Activated naive CD8-positive, alpha-beta T cell treated with anti-CD3 and anti-CD28 coated beads, Interleukin-2, amount 10 ng/mL, durations not matched to agents 7 days and 5 days (primary cell): ENCODE measurements at regions not wholly inside any gene's neighbourhood (a gene's known extent, or its start where the extent isn't known, plus 50 kb on each side); places are given as distances from the start of the nearest gene placed in this dataset.

Experiments
- ATAC-seq: fragments of 150-1000 bp; cut with Tn5 transposase; one replicate; pipeline ENCODE4 v1.10.0; 2021; ENCODE audit warnings: low read depth, moderate library complexity
- POLR2A ChIA-PET: fragments of 350-600 bp; sonication (Branson Sonifier 250); formaldehyde crosslinking; loops from one replicate; lab custom pipeline; 2021; ENCODE audit warnings: antibody characterized with exemption; lab: Charles Lee
- DNase-seq: peaks from one replicate; pipeline ENCODE4 v3.0.0; 2021
- H3K27ac Mint-ChIP-seq: one replicate; pipeline ENCODE4 v1.8.0; 2022; ENCODE audit warnings: mild to moderate bottlenecking, mixed read lengths
- H3K27me3 Mint-ChIP-seq: one replicate; pipeline ENCODE4 v1.8.0; 2022; ENCODE audit warnings: mild to moderate bottlenecking, moderate library complexity, mixed read lengths
- H3K36me3 Mint-ChIP-seq: one replicate; pipeline ENCODE4 v1.8.0; 2021; ENCODE audit warnings: mild to moderate bottlenecking, mixed read lengths
- H3K4me1 Mint-ChIP-seq: one replicate; pipeline ENCODE4 v1.8.0; 2021; ENCODE audit warnings: mixed read lengths
- H3K4me3 Mint-ChIP-seq: one replicate; pipeline ENCODE4 v1.8.0; 2022; ENCODE audit warnings: mild to moderate bottlenecking, moderate library complexity, mixed read lengths
- H3K9me3 Mint-ChIP-seq: one replicate; pipeline ENCODE4 v1.8.0; 2021; ENCODE audit warnings: mixed read lengths

DNA sequence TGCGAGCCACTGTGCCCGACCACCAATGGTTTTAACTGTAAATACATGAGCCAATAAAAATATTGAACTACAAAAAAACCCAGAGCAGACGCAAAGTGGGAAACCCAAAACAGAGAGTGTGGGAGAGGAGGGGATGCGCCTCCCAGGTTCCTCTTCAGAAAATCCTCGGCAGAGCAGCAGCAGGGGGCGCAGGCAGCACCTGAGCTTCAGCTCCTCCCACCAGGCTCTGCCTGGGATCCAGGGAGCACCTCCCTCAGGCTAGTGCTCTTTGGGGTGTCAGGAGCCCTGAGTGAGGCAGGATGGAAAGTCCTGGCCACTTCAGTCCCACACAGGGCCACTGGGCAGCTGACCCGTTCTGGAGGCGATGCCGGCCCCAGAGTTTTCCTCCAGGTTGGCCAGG is 536.9 kb upstream of the CDH4 start:
- Mint-ChIP-seq H3K27ac (no peak overlapping the region), H3K4me1 (no peaks in the 10 kb centered on the region), H3K36me3 (no peaks in the 10 kb centered on the region), H3K9me3 (no peaks in the 10 kb centered on the region), H3K4me3 (no peak overlapping the region), H3K27me3 (peaks cover 4% of the 10 kb centered on the region)
- ATAC-seq, result no peak
- POLR2A ChIA-PET, result no interaction called here
- no peak for DNase-seq

DNA sequence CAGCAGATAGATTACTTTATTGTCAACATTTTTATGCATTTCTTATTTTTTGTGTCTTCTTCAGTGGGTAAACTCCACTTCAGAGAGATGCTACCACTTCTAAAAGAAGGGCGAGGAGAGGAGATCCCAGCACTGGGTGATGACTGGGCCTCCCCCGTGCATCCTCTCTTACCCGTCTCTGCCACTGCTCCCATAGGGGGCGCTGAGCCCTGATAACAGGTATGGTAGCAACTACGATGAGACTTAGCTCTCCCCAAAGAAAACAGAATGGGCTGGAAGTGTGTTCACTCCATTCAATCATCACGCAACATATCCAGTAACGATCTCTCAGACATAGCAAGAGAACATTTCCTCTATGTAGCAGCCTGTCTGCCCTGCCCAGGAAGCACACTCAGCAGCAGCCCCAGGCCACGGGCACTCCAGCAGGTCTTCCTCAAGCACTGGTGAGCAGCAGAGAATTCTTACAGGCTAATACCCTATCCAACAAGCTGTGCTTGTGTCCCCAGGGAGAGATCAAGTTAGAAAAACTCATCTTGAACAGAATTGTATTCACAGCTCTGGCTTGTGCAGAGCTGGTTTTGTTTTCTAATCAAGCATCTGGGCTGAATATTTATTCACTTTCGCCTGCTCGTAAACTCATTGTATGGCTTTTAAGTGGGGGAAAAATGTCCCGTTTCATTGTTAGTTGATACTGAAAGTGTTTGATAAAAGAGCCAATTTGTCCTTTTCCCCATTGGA is 533.1 kb upstream of the CDH4 start:
- Mint-ChIP-seq H3K36me3 (no peaks in the 10 kb centered on the region), H3K27me3 (peaks cover 2% of the 10 kb centered on the region), H3K27ac (no peak overlapping the region), H3K4me1 (no peaks in the 10 kb centered on the region), H3K4me3 (no peak overlapping the region), H3K9me3 (no peaks in the 10 kb centered on the region)
- DNase-seq, result no peak
- POLR2A ChIA-PET, result no interaction called here
- no peak for ATAC-seq

DNA sequence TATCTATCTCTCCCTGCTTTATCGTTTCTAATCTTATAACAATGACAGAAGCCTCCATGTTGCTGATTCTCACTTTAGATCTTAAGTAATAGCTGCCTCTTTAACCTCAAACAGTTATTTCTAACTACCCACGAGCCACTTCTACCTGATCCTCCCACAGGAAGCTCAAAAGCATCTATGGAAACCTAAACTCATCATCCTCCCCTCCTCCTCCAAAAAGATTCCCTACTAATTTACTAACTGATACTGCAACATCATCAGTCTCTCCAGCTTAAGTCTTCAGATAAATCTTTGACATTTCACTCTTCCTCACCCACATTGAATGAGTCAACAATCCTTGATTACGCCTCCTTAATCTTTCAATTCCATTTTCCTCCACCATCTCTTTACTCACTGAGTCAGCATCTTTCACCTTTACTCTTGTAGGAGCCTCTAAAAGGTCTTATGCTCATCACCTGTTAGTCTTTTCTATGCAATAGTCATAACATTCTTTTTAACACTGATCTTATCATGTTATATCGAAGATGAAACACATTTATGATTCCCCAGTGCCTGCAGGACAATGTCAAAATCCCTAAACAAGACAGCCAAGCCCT is 526.7 kb upstream of the CDH4 start:
- no peak for ATAC-seq
- Mint-ChIP-seq H3K27me3 (peaks cover 2% of the 10 kb centered on the region), H3K27ac (no peak overlapping the region), H3K36me3 (no peaks in the 10 kb centered on the region), H3K4me1 (no peaks in the 10 kb centered on the region), H3K4me3 (no peak overlapping the region), H3K9me3 (peaks cover 6% of the 10 kb centered on the region)
- POLR2A ChIA-PET, result no interaction called here
- no peak for DNase-seq

DNA sequence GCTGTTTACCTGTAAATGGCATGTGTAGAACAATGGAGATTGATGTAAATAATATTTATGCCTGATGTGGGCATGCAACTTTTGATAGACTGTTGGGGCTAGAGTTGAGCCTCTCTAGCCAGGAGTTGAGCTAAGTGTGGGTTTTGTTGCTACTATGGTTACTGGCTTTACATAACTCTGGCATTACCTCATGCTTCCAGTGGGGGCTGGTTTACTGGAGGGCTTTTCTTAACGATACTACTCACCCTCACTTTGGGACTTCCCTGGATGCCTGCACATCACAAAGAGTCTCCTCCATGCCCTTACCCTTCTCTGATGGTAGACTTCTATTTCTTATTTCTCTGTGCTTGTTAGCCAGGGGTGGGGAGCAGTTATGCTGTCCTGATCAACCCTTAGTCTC is 524.6 kb upstream of the CDH4 start:
- POLR2A ChIA-PET, result no interaction called here
- no peak overlapping the region for H3K4me3 Mint-ChIP-seq
- H3K36me3 Mint-ChIP-seq, result no peaks in the 10 kb centered on the region
- DNase-seq (no peak), ATAC-seq (no peak)
- H3K9me3 Mint-ChIP-seq, result peaks cover 6% of the 10 kb centered on the region
- peaks cover 2% of the 10 kb centered on the region for H3K27me3 Mint-ChIP-seq
- H3K4me1 Mint-ChIP-seq, result no peaks in the 10 kb centered on the region
- no peak overlapping the region for H3K27ac Mint-ChIP-seq

DNA sequence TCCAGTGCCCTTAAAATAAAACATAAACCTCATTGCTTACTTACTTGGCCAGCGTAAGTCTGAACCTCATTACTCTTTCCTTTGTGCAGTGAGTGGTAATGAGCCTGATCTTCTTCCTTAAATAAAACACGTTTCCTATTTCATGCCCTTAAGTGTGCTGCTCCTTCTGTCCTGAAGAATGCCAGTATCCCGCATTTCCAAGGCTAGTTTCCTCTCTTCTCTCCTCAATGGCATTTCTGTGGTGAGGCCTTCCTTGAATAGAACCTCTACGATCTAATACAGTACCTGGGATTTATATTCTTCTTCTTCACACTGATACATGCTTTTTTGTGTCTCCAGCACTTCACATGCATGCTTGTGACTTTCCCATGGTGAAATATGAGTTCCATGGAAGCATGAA is 523.4 kb upstream of the CDH4 start:
- peaks cover 6% of the 10 kb centered on the region for H3K9me3 Mint-ChIP-seq
- POLR2A ChIA-PET, result no interaction called here
- no peak overlapping the region for H3K4me3 Mint-ChIP-seq
- no peak for DNase-seq
- no peak overlapping the region for H3K27ac Mint-ChIP-seq
- H3K27me3 Mint-ChIP-seq, result peaks cover 2% of the 10 kb centered on the region
- no peaks in the 10 kb centered on the region for H3K36me3 Mint-ChIP-seq
- ATAC-seq, result no peak
- no peaks in the 10 kb centered on the region for H3K4me1 Mint-ChIP-seq

DNA sequence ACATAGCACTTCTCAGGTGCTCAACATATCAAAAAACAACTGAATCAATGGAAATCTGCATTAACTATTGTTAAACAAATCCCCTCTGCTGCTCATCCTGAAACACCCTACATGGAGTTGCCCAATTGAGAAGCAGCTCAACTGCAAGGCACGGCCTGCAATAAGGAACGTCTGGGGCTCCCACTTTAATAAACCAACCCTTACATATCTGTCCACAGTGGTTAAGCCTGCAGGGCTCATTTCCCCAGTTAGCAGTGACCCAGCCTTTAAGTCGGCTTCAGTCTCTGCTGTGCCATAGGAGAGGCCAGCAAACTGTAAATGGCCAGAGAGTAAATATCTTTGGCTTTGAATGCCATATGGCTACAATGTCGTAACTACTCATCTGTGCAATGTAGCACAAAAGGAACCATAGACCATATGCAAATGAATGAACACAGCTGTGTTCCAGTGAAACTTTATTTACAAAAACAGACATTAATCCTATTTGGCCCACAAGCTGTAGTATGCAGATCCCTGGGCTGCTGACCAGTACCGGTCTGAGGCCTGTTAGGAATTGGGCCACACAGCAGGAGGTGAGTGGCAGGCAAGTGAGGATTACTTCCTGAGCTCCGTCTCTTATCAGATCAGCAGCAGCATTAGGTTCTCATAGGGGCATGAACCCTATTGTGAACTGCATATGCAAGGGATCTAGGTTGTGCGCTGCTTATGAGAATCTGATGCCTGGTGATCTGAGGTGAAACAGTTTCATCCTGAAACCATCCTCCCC is 522.7 kb upstream of the CDH4 start:
- H3K4me3 Mint-ChIP-seq, result no peak overlapping the region
- DNase-seq, result no peak
- no peak overlapping the region for H3K27ac Mint-ChIP-seq
- H3K27me3 Mint-ChIP-seq, result peaks cover 2% of the 10 kb centered on the region
- ATAC-seq, result no peak
- POLR2A ChIA-PET, result no interaction called here
- H3K36me3 Mint-ChIP-seq, result no peaks in the 10 kb centered on the region
- H3K4me1 Mint-ChIP-seq, result no peaks in the 10 kb centered on the region
- peaks cover 6% of the 10 kb centered on the region for H3K9me3 Mint-ChIP-seq

DNA sequence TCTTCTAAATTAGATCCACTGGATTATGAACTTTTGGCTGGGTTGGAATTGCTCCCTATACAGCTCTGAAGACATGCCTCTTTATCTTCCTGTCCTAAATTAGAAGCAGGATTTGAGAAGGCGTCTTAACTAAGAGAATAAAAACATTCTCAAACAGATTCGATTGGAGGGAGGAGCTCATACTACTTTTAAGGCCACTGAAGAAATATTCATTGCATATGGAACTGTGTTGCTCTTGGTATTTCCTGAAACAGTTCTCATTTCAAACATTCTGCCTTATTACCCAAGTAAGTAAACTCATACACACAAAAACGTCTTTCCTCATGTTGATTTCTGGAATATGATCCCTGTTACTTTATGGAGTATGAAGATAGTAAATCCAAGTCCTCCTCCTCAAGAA is 519.7 kb upstream of the CDH4 start:
- no peaks in the 10 kb centered on the region for H3K36me3 Mint-ChIP-seq
- no peaks in the 10 kb centered on the region for H3K4me1 Mint-ChIP-seq
- no peak overlapping the region for H3K27ac Mint-ChIP-seq
- ATAC-seq, result no peak
- POLR2A ChIA-PET, result no interaction called here
- no peak overlapping the region for H3K4me3 Mint-ChIP-seq
- no peak for DNase-seq
- peaks cover 6% of the 10 kb centered on the region for H3K9me3 Mint-ChIP-seq
- H3K27me3 Mint-ChIP-seq, result no peaks in the 10 kb centered on the region

DNA sequence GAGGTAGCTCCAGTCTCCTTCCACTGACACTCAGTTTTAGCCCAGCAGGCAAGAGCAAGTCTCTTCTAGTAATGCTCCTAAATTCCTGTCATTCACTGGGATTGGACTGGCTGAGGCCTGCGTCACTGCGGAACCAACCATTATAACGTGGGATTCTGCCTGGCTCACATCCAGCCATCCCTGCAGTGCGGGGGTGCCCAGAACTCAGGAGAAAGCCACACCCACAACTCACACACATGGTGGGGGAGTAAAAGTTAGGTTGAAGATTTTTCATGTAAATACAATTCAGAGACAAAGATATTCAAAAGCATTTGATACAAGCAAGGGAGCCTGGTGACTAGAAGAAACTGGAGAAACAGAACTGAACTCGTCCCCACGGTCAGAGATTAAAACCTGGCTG is 504.0 kb upstream of the CDH4 start:
- H3K27me3 Mint-ChIP-seq, result no peaks in the 10 kb centered on the region
- no peak for DNase-seq
- H3K9me3 Mint-ChIP-seq, result peaks cover 1% of the 10 kb centered on the region
- H3K4me3 Mint-ChIP-seq, result no peak overlapping the region
- H3K4me1 Mint-ChIP-seq, result no peaks in the 10 kb centered on the region
- no peak for ATAC-seq
- peak overlapping the region; percentile 19 for H3K27ac Mint-ChIP-seq
- POLR2A ChIA-PET, result no interaction called here
- no peaks in the 10 kb centered on the region for H3K36me3 Mint-ChIP-seq

DNA sequence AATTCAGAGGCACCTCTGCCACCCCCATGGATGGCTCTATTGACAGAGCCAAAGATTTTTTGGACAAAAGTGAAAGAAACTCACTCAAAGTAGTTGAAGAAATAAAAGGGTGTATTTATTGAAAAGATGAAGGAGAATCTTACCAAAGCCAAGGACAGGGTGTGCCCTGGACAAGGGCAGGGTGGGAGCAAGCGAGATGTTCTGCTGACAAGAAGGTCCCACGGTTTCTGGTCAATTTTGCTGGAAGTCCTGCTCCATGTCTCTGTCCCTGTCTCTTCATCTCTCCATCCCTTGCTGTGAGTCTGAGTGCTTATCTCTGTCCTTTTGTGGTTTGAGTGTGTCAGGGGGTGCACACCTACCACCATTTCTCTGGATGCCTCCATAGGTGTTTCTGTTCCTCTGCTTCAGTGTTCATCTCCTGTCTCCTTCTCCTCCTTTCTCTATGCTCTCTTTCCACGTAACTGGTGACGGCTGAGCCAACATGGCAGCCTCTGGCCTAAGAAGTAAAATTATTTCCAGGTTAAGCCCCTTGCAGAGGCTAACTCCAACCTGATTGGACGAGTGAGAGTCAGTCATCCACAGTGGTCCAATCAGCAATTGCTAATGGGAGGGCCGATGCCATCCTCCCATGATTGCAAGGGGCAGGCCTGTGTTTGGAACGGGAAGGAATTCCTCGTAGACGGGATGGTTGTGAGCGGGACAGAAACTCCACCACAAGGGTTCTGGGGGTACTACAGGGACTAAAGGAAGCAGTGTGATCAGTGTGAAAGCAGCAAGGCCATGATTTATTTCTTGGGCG is 502.1 kb upstream of the CDH4 start:
- POLR2A ChIA-PET, result no interaction called here
- H3K27me3 Mint-ChIP-seq, result no peaks in the 10 kb centered on the region
- H3K4me3 Mint-ChIP-seq, result no peak overlapping the region
- no peaks in the 10 kb centered on the region for H3K4me1 Mint-ChIP-seq
- ATAC-seq, result no peak
- no peak for DNase-seq
- no peaks in the 10 kb centered on the region for H3K36me3 Mint-ChIP-seq
- H3K9me3 Mint-ChIP-seq, result no peaks in the 10 kb centered on the region
- H3K27ac Mint-ChIP-seq, result no peak overlapping the region

DNA sequence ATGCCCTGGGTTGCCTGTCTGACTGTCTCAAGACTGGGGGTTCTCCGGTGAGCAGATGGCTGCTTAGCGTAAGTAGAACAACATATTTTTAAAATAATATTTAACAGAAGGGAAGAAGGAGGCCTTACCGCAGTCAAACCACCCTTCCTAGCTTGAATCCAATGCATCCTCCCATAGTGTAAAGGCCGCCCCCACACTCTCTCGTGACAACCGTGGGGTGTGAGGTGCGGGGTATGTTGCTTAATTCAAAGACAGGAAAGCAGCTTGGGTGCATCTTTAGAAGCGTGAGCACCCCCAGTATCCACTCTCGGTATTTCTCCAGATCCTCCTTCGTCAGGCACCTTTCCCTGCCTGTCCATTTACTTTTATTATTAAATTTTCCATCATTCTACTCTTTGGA is 501.2 kb upstream of the CDH4 start:
- Mint-ChIP-seq H3K27ac (no peak overlapping the region), H3K27me3 (no peaks in the 10 kb centered on the region), H3K4me1 (no peaks in the 10 kb centered on the region), H3K9me3 (no peaks in the 10 kb centered on the region), H3K36me3 (no peaks in the 10 kb centered on the region), H3K4me3 (no peak overlapping the region)
- DNase-seq (no peak), ATAC-seq (no peak)
- POLR2A ChIA-PET, result no interaction called here

DNA sequence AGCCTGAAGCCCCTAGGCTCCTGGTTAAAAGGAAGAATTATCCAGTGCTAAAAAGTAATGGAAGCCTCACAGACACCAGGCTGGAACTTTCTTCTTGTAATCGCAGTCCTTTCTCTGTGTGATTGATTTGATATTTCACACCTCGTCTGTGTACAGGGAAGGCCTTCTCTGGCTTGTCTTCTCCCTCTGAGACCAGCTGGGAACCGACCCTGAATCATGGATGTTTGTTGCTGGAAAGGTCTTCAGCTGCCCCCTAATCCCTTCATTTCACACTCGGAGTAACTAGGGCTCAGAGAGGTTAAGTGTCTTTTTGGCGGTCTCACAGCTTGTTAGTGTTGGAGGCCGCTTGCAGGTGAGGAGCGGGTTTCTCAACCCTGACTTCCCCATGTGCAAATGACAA is 500.2 kb upstream of the CDH4 start:
- no peaks in the 10 kb centered on the region for H3K36me3 Mint-ChIP-seq
- no peaks in the 10 kb centered on the region for H3K9me3 Mint-ChIP-seq
- POLR2A ChIA-PET, result no interaction called here
- DNase-seq, result no peak
- ATAC-seq, result no peak
- H3K4me1 Mint-ChIP-seq, result no peaks in the 10 kb centered on the region
- no peak overlapping the region for H3K4me3 Mint-ChIP-seq
- H3K27me3 Mint-ChIP-seq, result no peaks in the 10 kb centered on the region
- no peak overlapping the region for H3K27ac Mint-ChIP-seq

DNA sequence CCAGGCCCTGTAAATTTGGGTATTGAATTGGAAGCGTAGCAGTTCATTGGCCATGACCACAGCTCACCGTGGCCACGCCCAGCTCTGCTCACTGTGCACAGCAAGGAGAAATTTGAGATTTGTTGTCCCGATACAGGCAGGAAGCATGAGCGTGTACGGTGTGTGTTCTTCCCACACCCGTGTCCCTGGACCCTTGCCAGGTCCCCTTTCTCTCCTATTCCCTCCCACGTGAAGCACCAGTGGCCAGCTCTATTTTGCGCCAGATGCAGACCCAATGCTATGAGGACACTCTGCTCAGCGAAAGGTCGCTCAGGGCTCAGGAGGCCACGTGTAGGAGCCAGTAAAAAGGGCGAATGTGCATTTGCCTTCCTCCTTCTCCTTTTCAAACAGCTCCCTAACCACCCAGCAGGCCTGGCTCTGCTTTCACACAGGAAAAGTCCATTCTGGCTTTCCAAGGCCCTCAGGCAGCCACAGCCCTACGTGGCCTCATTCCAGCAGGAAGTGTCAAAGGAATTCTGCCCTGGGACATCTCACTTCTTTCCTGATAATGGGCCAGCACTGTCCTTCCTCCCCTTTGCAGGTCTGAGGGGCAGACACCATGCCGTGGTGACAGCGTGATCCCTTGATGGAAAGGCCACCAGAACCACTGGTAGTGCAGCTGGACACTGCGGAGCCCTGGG is 499.2 kb upstream of the CDH4 start:
- no peaks in the 10 kb centered on the region for H3K9me3 Mint-ChIP-seq
- no peaks in the 10 kb centered on the region for H3K27me3 Mint-ChIP-seq
- H3K4me3 Mint-ChIP-seq, result no peak overlapping the region
- no peaks in the 10 kb centered on the region for H3K36me3 Mint-ChIP-seq
- H3K27ac Mint-ChIP-seq, result no peak overlapping the region
- no peak for DNase-seq
- no peak for ATAC-seq
- POLR2A ChIA-PET, result no interaction called here
- H3K4me1 Mint-ChIP-seq, result no peaks in the 10 kb centered on the region

DNA sequence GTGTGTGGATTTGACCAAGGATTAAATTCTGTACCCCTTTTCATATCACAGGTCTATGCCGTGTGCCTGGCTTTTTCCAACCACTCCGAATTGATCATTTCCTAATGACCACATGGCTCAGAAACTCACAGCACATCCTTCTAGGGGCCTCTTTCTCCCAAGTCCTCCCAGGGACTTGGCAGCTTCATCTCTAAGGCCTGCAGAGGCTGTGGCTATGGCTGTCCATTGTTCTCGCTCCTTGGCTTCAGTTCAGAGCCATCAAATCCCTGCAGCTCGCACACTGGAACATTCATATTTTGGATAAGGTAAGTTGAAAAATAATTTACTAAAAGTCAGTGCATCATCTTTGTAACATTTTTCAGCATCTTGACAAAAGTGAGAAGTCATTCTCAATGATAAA is 497.2 kb upstream of the CDH4 start:
- POLR2A ChIA-PET, result no interaction called here
- Mint-ChIP-seq H3K4me1 (no peaks in the 10 kb centered on the region), H3K36me3 (no peaks in the 10 kb centered on the region), H3K27me3 (no peaks in the 10 kb centered on the region), H3K27ac (no peak overlapping the region), H3K9me3 (no peaks in the 10 kb centered on the region), H3K4me3 (no peak overlapping the region)
- no peak for ATAC-seq
- no peak for DNase-seq
